ENCODE measurements at regions not wholly inside any gene's neighbourhood (a gene's known extent, or its start where the extent isn't known, plus 50 kb on each side); places are given as distances from the start of the nearest gene placed in this dataset.

- Mint-ChIP-seq H3K4me1 (ENCODE audit: low read depth, unreplicated experiment) (peaks cover 8% of the 10 kb centered on the region), H3K27ac (ENCODE audit: unreplicated experiment) (no peak overlapping the region), H3K27me3 (ENCODE audit: unreplicated experiment) (no peaks in the 10 kb centered on the region), H3K4me3 (ENCODE audit: unreplicated experiment) (no peak overlapping the region), H3K36me3 (ENCODE audit: unreplicated experiment) (no peaks in the 10 kb centered on the region), H3K9me3 (ENCODE audit: unreplicated experiment) (no peaks in the 10 kb centered on the region)
- TF ChIP-seq CTCF (IDR thresholded peaks at IDR 0.05; ENCODE audit: partially characterized antibody, unreplicated experiment) = no peak
- no peak for DNase-seq
These were observed 569.8 kb downstream of the FGF9 start for GRCh38 chr13:22240716-22241115.

- H3K9me3 Mint-ChIP-seq (ENCODE audit: unreplicated experiment) = peaks cover 3% of the 10 kb centered on the region
These were observed 572.7 kb downstream of the FGF9 start for GRCh38 chr13:22243469-22244163.

GRCh38 chr13:22252281-22252830 lies 581.5 kb downstream of the FGF9 start:
- peak; percentile 46 for DNase-seq
- H3K4me3 Mint-ChIP-seq (ENCODE audit: unreplicated experiment) = no peak overlapping the region
- H3K9me3 Mint-ChIP-seq (ENCODE audit: unreplicated experiment) = peaks cover 3% of the 10 kb centered on the region
- no peak overlapping the region for H3K27ac Mint-ChIP-seq (ENCODE audit: unreplicated experiment)
- H3K27me3 Mint-ChIP-seq (ENCODE audit: unreplicated experiment) = no peaks in the 10 kb centered on the region
- H3K36me3 Mint-ChIP-seq (ENCODE audit: unreplicated experiment) = no peaks in the 10 kb centered on the region
- no peak for TF ChIP-seq CTCF (IDR thresholded peaks at IDR 0.05; ENCODE audit: partially characterized antibody, unreplicated experiment)
- H3K4me1 Mint-ChIP-seq (ENCODE audit: low read depth, unreplicated experiment) = peaks cover 4% of the 10 kb centered on the region

More at GRCh38 chr13:22243469-22244163, 572.7 kb downstream of the FGF9 start:
- Mint-ChIP-seq H3K4me3 (ENCODE audit: unreplicated experiment) (no peak overlapping the region), H3K36me3 (ENCODE audit: unreplicated experiment) (no peaks in the 10 kb centered on the region), H3K27ac (ENCODE audit: unreplicated experiment) (no peak overlapping the region), H3K4me1 (ENCODE audit: low read depth, unreplicated experiment) (peaks cover 6% of the 10 kb centered on the region), H3K27me3 (ENCODE audit: unreplicated experiment) (no peaks in the 10 kb centered on the region)
- DNase-seq = no peak
- no peak for TF ChIP-seq CTCF (IDR thresholded peaks at IDR 0.05; ENCODE audit: partially characterized antibody, unreplicated experiment)

GRCh38 chr13:22253107-22253506 lies 582.2 kb downstream of the FGF9 start:
- no peaks in the 10 kb centered on the region for H3K27me3 Mint-ChIP-seq (ENCODE audit: unreplicated experiment)
- H3K27ac Mint-ChIP-seq (ENCODE audit: unreplicated experiment) = no peak overlapping the region
- H3K4me1 Mint-ChIP-seq (ENCODE audit: low read depth, unreplicated experiment) = peaks cover 1% of the 10 kb centered on the region
- no peaks in the 10 kb centered on the region for H3K36me3 Mint-ChIP-seq (ENCODE audit: unreplicated experiment)
- TF ChIP-seq CTCF (IDR thresholded peaks at IDR 0.05; ENCODE audit: partially characterized antibody, unreplicated experiment) = no peak
- DNase-seq = no peak
- H3K9me3 Mint-ChIP-seq (ENCODE audit: unreplicated experiment) = peaks cover under 1% of the 10 kb centered on the region
- H3K4me3 Mint-ChIP-seq (ENCODE audit: unreplicated experiment) = no peak overlapping the region

- DNase-seq = no peak
- H3K27me3 Mint-ChIP-seq (ENCODE audit: unreplicated experiment) = peaks cover 2% of the 10 kb centered on the region
- H3K4me1 Mint-ChIP-seq (ENCODE audit: low read depth, unreplicated experiment) = no peaks in the 10 kb centered on the region
- TF ChIP-seq CTCF (IDR thresholded peaks at IDR 0.05; ENCODE audit: partially characterized antibody, unreplicated experiment) = no peak
- no peak overlapping the region for H3K4me3 Mint-ChIP-seq (ENCODE audit: unreplicated experiment)
- no peak overlapping the region for H3K27ac Mint-ChIP-seq (ENCODE audit: unreplicated experiment)
- no peaks in the 10 kb centered on the region for H3K9me3 Mint-ChIP-seq (ENCODE audit: unreplicated experiment)
- H3K36me3 Mint-ChIP-seq (ENCODE audit: unreplicated experiment) = no peaks in the 10 kb centered on the region
These were observed 585.3 kb downstream of the FGF9 start for GRCh38 chr13:22256111-22256639.

Measured in glutamatergic neuron (in vitro differentiated cells).